ENCODE measurements at regions not wholly inside any gene's neighbourhood (a gene's known extent, or its start where the extent isn't known, plus 50 kb on each side); places are given as distances from the start of the nearest gene placed in this dataset.

DNA sequence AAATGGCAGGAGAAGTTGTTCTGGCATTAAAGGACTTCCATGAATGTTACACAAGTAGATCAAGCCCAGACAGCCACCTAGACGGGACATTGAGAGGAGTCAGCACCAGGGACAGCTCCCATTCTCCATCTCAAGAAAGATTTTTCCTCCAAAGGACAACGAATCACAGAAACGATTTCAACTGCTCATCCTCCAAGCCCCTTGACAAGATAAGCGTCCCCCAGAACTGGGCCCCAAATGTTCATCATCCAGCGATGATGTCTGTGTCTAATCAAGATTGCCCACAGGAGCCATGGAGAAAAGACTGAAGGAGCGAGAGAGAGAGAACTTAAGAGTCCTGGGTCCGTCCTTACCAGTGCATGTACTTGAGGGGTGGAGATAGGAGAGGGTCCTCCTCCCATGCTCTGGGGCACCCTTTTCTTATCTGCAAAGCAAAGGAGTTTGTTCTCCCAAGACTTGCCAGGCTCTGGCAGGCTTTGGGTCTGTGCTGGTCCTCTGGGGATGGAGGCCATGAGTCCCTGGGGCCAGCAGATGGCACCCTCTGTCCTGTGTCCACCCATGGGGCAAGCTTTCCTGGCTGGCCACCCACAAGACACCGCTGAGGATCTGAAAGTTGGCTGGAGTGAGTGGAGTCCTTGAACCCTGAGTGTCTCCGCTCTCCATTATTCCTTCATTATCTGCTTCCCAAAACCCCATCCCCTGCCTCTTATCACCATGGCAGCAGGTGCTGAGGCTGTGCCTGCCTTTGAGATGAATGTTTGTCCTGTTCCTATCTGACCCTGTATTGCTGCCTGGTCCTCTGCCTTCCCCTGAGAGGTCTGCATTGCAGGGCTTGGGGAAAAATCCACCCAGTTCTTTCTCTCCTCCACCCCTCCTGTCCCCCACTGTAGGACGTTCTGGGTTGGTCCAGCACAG lies 164.6 kb downstream of the ACTL8 start:
- TF ChIP-seq, protein P1, sequence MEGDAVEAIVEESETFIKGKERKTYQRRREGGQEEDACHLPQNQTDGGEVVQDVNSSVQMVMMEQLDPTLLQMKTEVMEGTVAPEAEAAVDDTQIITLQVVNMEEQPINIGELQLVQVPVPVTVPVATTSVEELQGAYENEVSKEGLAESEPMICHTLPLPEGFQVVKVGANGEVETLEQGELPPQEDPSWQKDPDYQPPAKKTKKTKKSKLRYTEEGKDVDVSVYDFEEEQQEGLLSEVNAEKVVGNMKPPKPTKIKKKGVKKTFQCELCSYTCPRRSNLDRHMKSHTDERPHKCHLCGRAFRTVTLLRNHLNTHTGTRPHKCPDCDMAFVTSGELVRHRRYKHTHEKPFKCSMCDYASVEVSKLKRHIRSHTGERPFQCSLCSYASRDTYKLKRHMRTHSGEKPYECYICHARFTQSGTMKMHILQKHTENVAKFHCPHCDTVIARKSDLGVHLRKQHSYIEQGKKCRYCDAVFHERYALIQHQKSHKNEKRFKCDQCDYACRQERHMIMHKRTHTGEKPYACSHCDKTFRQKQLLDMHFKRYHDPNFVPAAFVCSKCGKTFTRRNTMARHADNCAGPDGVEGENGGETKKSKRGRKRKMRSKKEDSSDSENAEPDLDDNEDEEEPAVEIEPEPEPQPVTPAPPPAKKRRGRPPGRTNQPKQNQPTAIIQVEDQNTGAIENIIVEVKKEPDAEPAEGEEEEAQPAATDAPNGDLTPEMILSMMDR (conservative IDR thresholded peaks at IDR 0.05; ENCODE audit: low read length) = 0 out of 2 replicates have a peak, but pooled peaks have one; percentile 12
- TF ChIP-seq EZH2phosphoT487 (IDR thresholded peaks at IDR 0.05; ENCODE audit: borderline replicate concordance) = no peak
- Histone ChIP-seq H4K20me1 (ENCODE audit: insufficient read depth, low read length, poor library complexity, severe bottlenecking) (no peaks in the 10 kb centered on the region), H3K36me3 (ENCODE audit: insufficient read depth, low read length) (no peaks in the 10 kb centered on the region), H3K9me2 (replicated peaks; ENCODE audit: low read depth, low read length) (no peaks in the 10 kb centered on the region), H3K79me2 (ENCODE audit: insufficient read depth, low read length) (no peaks in the 10 kb centered on the region), H3K4me2 (ENCODE audit: low read depth, low read length, poor library complexity, severe bottlenecking) (no peak overlapping the region), H3K4me1 (ENCODE audit: insufficient read depth, low read length, poor library complexity, severe bottlenecking) (no peaks in the 10 kb centered on the region), H3K9me3 (ENCODE audit: insufficient read depth, low read depth, low read length) (no peaks in the 10 kb centered on the region), H3F3A (ENCODE audit: low read depth) (no peaks in the 10 kb centered on the region), H3K27me3 (ENCODE audit: insufficient read depth, low read length, poor library complexity, severe bottlenecking) (no peaks in the 10 kb centered on the region), H2AFZ (ENCODE audit: low read length) (no peak overlapping the region), H3K4me3 (ENCODE audit: low read length, poor library complexity, severe bottlenecking) (no peak overlapping the region), H3K9ac (ENCODE audit: low read depth, low read length, poor library complexity, severe bottlenecking) (no peak overlapping the region)

DNA sequence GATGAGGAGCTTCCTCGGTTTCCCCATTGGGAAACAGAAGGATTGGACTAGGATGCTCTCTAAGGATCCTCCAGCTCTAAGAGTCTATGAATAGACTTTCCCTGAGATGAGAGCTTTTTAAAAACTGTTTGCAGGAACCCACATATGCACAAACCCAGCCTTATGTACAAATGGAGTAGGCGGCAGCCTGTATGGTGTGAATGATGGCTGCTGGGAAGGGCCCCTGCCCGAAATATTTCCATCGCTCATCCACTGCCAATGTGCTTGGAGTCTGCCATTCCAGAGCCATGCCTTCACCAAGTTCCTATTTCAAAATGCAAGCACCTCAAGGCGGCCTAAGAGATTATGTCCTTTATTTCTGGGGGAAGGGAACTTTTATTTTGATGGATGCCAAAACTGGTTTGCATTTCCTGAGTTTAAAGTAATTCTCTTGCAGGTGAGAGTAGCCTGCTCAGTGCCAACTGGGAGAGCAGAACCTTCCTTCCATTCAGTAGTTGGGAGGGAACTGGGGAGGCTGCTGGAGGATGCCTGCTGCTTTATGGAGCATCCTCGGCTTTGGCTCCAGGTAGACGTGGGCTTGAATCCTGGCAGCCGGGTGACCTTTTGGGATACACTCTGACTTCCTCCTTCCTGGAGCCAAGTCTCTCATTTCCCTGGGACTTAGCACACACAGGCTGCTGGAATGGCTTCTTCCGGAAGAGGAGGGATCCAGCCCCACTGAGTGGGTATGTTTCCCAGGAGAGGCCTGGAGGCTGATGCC lies 165.9 kb downstream of the ACTL8 start:
- Histone ChIP-seq H3K4me2 (ENCODE audit: low read depth, low read length, poor library complexity, severe bottlenecking) (no peak overlapping the region), H3K79me2 (ENCODE audit: insufficient read depth, low read length) (no peaks in the 10 kb centered on the region), H3K4me3 (ENCODE audit: low read length, poor library complexity, severe bottlenecking) (no peak overlapping the region), H2AFZ (ENCODE audit: low read length) (no peak overlapping the region), H3K9me3 (ENCODE audit: insufficient read depth, low read depth, low read length) (no peaks in the 10 kb centered on the region), H3K27me3 (ENCODE audit: insufficient read depth, low read length, poor library complexity, severe bottlenecking) (no peaks in the 10 kb centered on the region), H3K9ac (ENCODE audit: low read depth, low read length, poor library complexity, severe bottlenecking) (no peak overlapping the region), H3K4me1 (ENCODE audit: insufficient read depth, low read length, poor library complexity, severe bottlenecking) (no peaks in the 10 kb centered on the region), H4K20me1 (ENCODE audit: insufficient read depth, low read length, poor library complexity, severe bottlenecking) (no peaks in the 10 kb centered on the region), H3F3A (ENCODE audit: low read depth) (no peaks in the 10 kb centered on the region), H3K9me2 (replicated peaks; ENCODE audit: low read depth, low read length) (no peaks in the 10 kb centered on the region), H3K36me3 (ENCODE audit: insufficient read depth, low read length) (no peaks in the 10 kb centered on the region)
- TF ChIP-seq, protein P1 (conservative IDR thresholded peaks at IDR 0.05; ENCODE audit: low read length) = no peak
- TF ChIP-seq EZH2phosphoT487 (IDR thresholded peaks at IDR 0.05; ENCODE audit: borderline replicate concordance) = no peak

DNA sequence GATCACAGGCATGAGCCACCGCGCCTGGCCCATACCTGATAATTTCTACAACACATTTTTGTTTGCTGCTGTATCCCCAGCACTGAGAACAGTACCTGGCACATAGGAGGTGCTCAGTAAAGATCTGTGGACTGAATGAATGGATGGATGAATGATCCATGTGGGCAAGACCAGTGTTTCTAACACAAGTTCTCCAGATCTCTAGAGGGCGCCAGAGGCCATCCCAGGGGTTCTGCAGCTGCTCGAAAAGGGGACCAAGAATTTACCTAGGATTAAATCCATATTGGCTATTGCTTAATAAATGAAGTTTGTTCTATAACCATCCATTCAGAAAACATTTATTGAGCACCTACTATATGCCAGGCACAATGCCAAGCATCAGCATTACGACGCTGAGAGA lies 167.7 kb downstream of the ACTL8 start:
- no peaks in the 10 kb centered on the region for H3K4me1 ChIP-seq (ENCODE audit: insufficient read depth, low read length, poor library complexity, severe bottlenecking)
- no peaks in the 10 kb centered on the region for H3K27me3 ChIP-seq (ENCODE audit: insufficient read depth, low read length, poor library complexity, severe bottlenecking)
- no peaks in the 10 kb centered on the region for H3F3A ChIP-seq (ENCODE audit: low read depth)
- H3K9me3 ChIP-seq (ENCODE audit: insufficient read depth, low read depth, low read length) = no peaks in the 10 kb centered on the region
- no peak for TF ChIP-seq EZH2phosphoT487 (IDR thresholded peaks at IDR 0.05; ENCODE audit: borderline replicate concordance)
- TF ChIP-seq, protein P1 (conservative IDR thresholded peaks at IDR 0.05; ENCODE audit: low read length) = peak; percentile 56
- no peak overlapping the region for H3K4me2 ChIP-seq (ENCODE audit: low read depth, low read length, poor library complexity, severe bottlenecking)
- H3K4me3 ChIP-seq (ENCODE audit: low read length, poor library complexity, severe bottlenecking) = no peak overlapping the region
- H3K9me2 ChIP-seq (replicated peaks; ENCODE audit: low read depth, low read length) = no peaks in the 10 kb centered on the region
- H4K20me1 ChIP-seq (ENCODE audit: insufficient read depth, low read length, poor library complexity, severe bottlenecking) = no peaks in the 10 kb centered on the region
- no peak overlapping the region for H3K9ac ChIP-seq (ENCODE audit: low read depth, low read length, poor library complexity, severe bottlenecking)
- H2AFZ ChIP-seq (ENCODE audit: low read length) = no peak overlapping the region
- no peaks in the 10 kb centered on the region for H3K36me3 ChIP-seq (ENCODE audit: insufficient read depth, low read length)
- H3K79me2 ChIP-seq (ENCODE audit: insufficient read depth, low read length) = no peaks in the 10 kb centered on the region
